Activated naive CD4-positive, alpha-beta T cell treated with anti-CD3 and anti-CD28 coated beads for 36 hours (primary cell): ENCODE measurements at regions not wholly inside any gene's neighbourhood (a gene's known extent, or its start where the extent isn't known, plus 50 kb on each side); places are given as distances from the start of the nearest gene placed in this dataset.

ENCODE experiments used
- CTCF ChIA-PET: fragments of 350-600 bp; sonication (Branson Sonifier 250); formaldehyde crosslinking; loops from one replicate; lab custom pipeline; 2021; ENCODE audit warnings: antibody characterized with exemption; lab: Charles Lee
- DNase-seq: peaks from one replicate; pipeline ENCODE4 v3.0.0-alpha.2; 2020
- H3K27ac Mint-ChIP-seq: one replicate; pipeline ENCODE4 v1.8.0; 2021; ENCODE audit warnings: mild to moderate bottlenecking, mixed read lengths
- H3K27me3 Mint-ChIP-seq: one replicate; pipeline ENCODE4 v1.8.0; 2021; ENCODE audit warnings: low read depth, mixed read lengths
- H3K36me3 Mint-ChIP-seq: one replicate; pipeline ENCODE4 v1.8.0; 2021; ENCODE audit warnings: low read depth, mixed read lengths
- H3K4me1 Mint-ChIP-seq: one replicate; pipeline ENCODE4 v1.8.0; 2021; ENCODE audit warnings: low read depth, mixed read lengths
- H3K4me3 Mint-ChIP-seq: one replicate; pipeline ENCODE4 v1.8.0; 2021; ENCODE audit warnings: mild to moderate bottlenecking, moderate library complexity, mixed read lengths
- H3K9me3 Mint-ChIP-seq: one replicate; pipeline ENCODE4 v1.8.0; 2021; ENCODE audit warnings: mixed read lengths
- intact Hi-C: fragments of 100-400 bp; cut with micrococcal nuclease; formaldehyde crosslinking; loops from one replicate; pipeline ENCODE4 v1.15.1; 2023

GRCh38 chr7:37796138-37796775 lies 52.1 kb upstream of the NME8 start:
- intact Hi-C loops = no loop called here
- Mint-ChIP-seq H3K4me1 (no peaks in the 10 kb centered on the region), H3K27me3 (peaks cover 6% of the 10 kb centered on the region), H3K36me3 (no peaks in the 10 kb centered on the region), H3K4me3 (no peak overlapping the region), H3K9me3 (no peaks in the 10 kb centered on the region), H3K27ac (no peak overlapping the region)
- DNase-seq = no peak
- CTCF ChIA-PET = interaction anchor here (0.6 to 1.4 kb wide), 3 partner anchors 14 to 89 kb away, joined by 3 to 4 read pairs (median 3); no protein-coding TSS in a partner anchor
